ENCODE measurements at regions not wholly inside any gene's neighbourhood (a gene's known extent, or its start where the extent isn't known, plus 50 kb on each side); places are given as distances from the start of the nearest gene placed in this dataset.

DNA sequence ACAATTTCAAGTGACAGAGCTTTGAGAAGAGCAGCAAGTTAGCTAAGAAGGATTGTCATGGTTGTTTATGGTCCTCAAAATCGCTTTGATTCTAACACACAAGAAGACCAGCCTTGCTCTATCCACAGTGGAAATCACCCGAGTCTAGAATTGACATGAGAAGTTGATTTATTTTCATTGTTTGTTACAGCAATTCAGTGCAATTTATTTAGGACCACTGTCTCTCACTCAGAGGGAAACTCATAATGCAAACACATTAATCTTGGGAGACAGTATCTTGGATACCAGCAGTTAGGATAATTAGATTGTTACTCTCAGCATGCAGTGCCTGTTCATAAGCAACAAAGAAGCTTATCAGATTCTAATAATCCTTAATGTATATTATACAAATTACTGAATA lies 498.9 kb downstream of the NTRK2 start:
- H4K8ac ChIP-seq (ENCODE audit: low read depth in 2 of 2, low read length in 2 of 2), result no peak overlapping the region
- no peak overlapping the region for H2BK120ac ChIP-seq (ENCODE audit: low read depth, low read length)
- ChIA-PET POLR2A (ENCODE audit: unreplicated experiment) (no interaction called here), CTCF (no interaction called here)
- no peak overlapping the region for H2AFZ ChIP-seq (replicated peaks; ENCODE audit: low read length, poor library complexity)
- H3K56ac ChIP-seq (ENCODE audit: extremely low read depth, insufficient read depth, low read length), result no peak overlapping the region
- no peaks in the 10 kb centered on the region for H3K27me3 ChIP-seq (ENCODE audit: control insufficient read depth, insufficient read depth, low read length)
- ATAC-seq (ENCODE audit: low read depth) (no peak), DNase-seq (no peak)
- H2BK5ac ChIP-seq (ENCODE audit: low read depth, low read length, poor library complexity, severe bottlenecking), result no peak overlapping the region
- TF ChIP-seq SMC3 (IDR thresholded peaks at IDR 0.05; ENCODE audit: low read depth, low read length) (no peak), FOS (IDR thresholded peaks at IDR 0.05; ENCODE audit: low read depth, low read length) (no peak), CTCF (conservative IDR thresholded peaks at IDR 0.05; ENCODE audit: low read depth, low read length) (no peak), NFE2L2 (IDR thresholded peaks at IDR 0.05; ENCODE audit: low read depth, low read length) (no peak), RAD21 (IDR thresholded peaks at IDR 0.05; ENCODE audit: low read length) (no peak), CEBPB (IDR thresholded peaks at IDR 0.05; ENCODE audit: low read depth, low read length) (no peak), MAZ (IDR thresholded peaks at IDR 0.05; ENCODE audit: borderline replicate concordance, low read depth, low read length) (no peak), BHLHE40 (IDR thresholded peaks at IDR 0.05; ENCODE audit: low read depth, low read length) (no peak), RCOR1 (IDR thresholded peaks at IDR 0.05; ENCODE audit: insufficient replicate concordance, low read length) (no peak), CHD1 (IDR thresholded peaks at IDR 0.05; ENCODE audit: low read depth, low read length) (no peak), POLR2A (IDR thresholded peaks at IDR 0.05; ENCODE audit: low read depth, low read length) (no peak), MAFK (IDR thresholded peaks at IDR 0.05; ENCODE audit: low read depth, low read length) (no peak), MXI1 (IDR thresholded peaks at IDR 0.05; ENCODE audit: borderline replicate concordance, low read depth, low read length) (no peak), RFX5 (IDR thresholded peaks at IDR 0.05; ENCODE audit: low read depth, low read length) (no peak)
- TF ChIP-seq, protein P1, sequence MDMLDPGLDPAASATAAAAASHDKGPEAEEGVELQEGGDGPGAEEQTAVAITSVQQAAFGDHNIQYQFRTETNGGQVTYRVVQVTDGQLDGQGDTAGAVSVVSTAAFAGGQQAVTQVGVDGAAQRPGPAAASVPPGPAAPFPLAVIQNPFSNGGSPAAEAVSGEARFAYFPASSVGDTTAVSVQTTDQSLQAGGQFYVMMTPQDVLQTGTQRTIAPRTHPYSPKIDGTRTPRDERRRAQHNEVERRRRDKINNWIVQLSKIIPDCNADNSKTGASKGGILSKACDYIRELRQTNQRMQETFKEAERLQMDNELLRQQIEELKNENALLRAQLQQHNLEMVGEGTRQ (IDR thresholded peaks at IDR 0.05; ENCODE audit: low read depth, low read length), result no peak
- TF ChIP-seq, protein P2, sequence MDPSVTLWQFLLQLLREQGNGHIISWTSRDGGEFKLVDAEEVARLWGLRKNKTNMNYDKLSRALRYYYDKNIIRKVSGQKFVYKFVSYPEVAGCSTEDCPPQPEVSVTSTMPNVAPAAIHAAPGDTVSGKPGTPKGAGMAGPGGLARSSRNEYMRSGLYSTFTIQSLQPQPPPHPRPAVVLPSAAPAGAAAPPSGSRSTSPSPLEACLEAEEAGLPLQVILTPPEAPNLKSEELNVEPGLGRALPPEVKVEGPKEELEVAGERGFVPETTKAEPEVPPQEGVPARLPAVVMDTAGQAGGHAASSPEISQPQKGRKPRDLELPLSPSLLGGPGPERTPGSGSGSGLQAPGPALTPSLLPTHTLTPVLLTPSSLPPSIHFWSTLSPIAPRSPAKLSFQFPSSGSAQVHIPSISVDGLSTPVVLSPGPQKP (IDR thresholded peaks at IDR 0.05; ENCODE audit: borderline replicate concordance, low read depth, low read length), result no peak
- H3K4ac ChIP-seq (ENCODE audit: low read depth, low read length), result no peak overlapping the region
- no peak overlapping the region for H3K9ac ChIP-seq (ENCODE audit: low read depth, low read length)
- WGBS, 2 experiments (ENCODE audit: extremely low coverage in 2 of 2, insufficient read length in 1 of 2), result no CpG with 5 or more reads among the region's 2 CpGs
- H4K5ac ChIP-seq (ENCODE audit: low read depth, low read length), result no peak overlapping the region
- H2AK9ac ChIP-seq (replicated peaks; ENCODE audit: low read depth, low read length, poor library complexity), result no peak overlapping the region
- H3K18ac ChIP-seq (ENCODE audit: low read depth, low read length), result no peak overlapping the region
- H3K4me1 ChIP-seq (ENCODE audit: control insufficient read depth, insufficient read depth, low read length), result no peaks in the 10 kb centered on the region
- H4K91ac ChIP-seq (ENCODE audit: insufficient read depth, low read depth, low read length), result no peak overlapping the region
- no peaks in the 10 kb centered on the region for H4K20me1 ChIP-seq (ENCODE audit: insufficient read depth, low read length)
- H3K9me1 ChIP-seq (ENCODE audit: insufficient read depth, low read length), result no peaks in the 10 kb centered on the region
- no peak overlapping the region for H3K4me2 ChIP-seq (ENCODE audit: low read depth, low read length)
- no peak overlapping the region for H3K14ac ChIP-seq (replicated peaks; ENCODE audit: low read depth, low read length)
- H3K36me3 ChIP-seq (ENCODE audit: control insufficient read depth, insufficient read depth, low read length), result no peaks in the 10 kb centered on the region
- no peaks in the 10 kb centered on the region for H3K79me1 ChIP-seq (ENCODE audit: low read depth in 1 of 2, low read length in 2 of 2)
- H2BK20ac ChIP-seq (ENCODE audit: low read depth, low read length), result no peak overlapping the region
- H3K23ac ChIP-seq (ENCODE audit: low read depth, low read length), result no peak overlapping the region
- no peak overlapping the region for H2AK5ac ChIP-seq (ENCODE audit: low read depth, low read length)
- no peak overlapping the region for H2BK15ac ChIP-seq (ENCODE audit: low read depth, low read length)
- dilution Hi-C loops (cut with HindIII; ENCODE audit: low sequenced_read_pairs, unreplicated experiment), result no loop called here
- no peak overlapping the region for H3K4me3 ChIP-seq (ENCODE audit: insufficient read depth, low read depth, low read length)
- BruUV-seq (replicated peaks), result no TSS peak
- peaks cover 16% of the 10 kb centered on the region; the same call in 1 of the 2 replicates for H3K9me3 ChIP-seq (ENCODE audit: control insufficient read depth, insufficient read depth, low read length)
- in situ Hi-C loops (cut with MboI; ENCODE audit: low sequenced_read_pairs), result no loop called here
- intact Hi-C loops (cut with micrococcal nuclease), result no loop called here
- no peak overlapping the region for H3K27ac ChIP-seq (ENCODE audit: insufficient read depth, low read length)
